ENCODE measurements at regions not wholly inside any gene's neighbourhood (a gene's known extent, or its start where the extent isn't known, plus 50 kb on each side); places are given as distances from the start of the nearest gene placed in this dataset.
"Not testable (repeated sequence)": the region's sequence is repeated elsewhere in the genome, so short reads cannot be mapped to it uniquely, and the experiment has no call there.

GRCh38 chr3:170651260-170651845 lies 65.5 kb upstream of the SLC7A14 start:
- 69% methylated on average over 6 of the region's 7 CpGs for WGBS (ENCODE audit: low lambda C conversion rate)
- ChIA-PET POLR2A (no interaction called here), CTCF (interaction anchor here (1.0 to 1.4 kb wide), 4 partner anchors 15 to 237 kb away, joined by 3 to 4 read pairs (median 4); no protein-coding TSS in a partner anchor)
- Histone ChIP-seq H3K27ac (ENCODE audit: low read depth in 2 of 2, low read length in 1 of 2) (peak overlapping the region in 1 of 2 experiments; percentile 86; a peak in 2 of 4 replicates), H3F3A (replicated peaks; ENCODE audit: insufficient read depth) (no peaks in the 10 kb centered on the region), H3K27me3 (ENCODE audit: insufficient read depth) (no peaks in the 10 kb centered on the region), H4K20me1 (ENCODE audit: insufficient read depth) (no peaks in the 10 kb centered on the region), H3K9ac (no peak overlapping the region), H2AFZ (ENCODE audit: low read depth) (no peak overlapping the region), H3K4me2 (no peak overlapping the region), H3K9me3 (no peaks in the 10 kb centered on the region), H3K36me3 (replicated peaks in 1 of 2; ENCODE audit: control insufficient read depth in 1 of 2, insufficient read depth in 2 of 2, low read length in 1 of 2) (no peaks in the 10 kb centered on the region), H3K4me1 (ENCODE audit: control insufficient read depth in 1 of 2, insufficient read depth in 2 of 2, low read depth in 1 of 2, low read length in 1 of 2) (peaks cover 0 to 18% of the 10 kb centered on the region in 2 experiments; a peak in 1 of 4 replicates), H3K79me2 (ENCODE audit: insufficient read depth) (no peaks in the 10 kb centered on the region), H3K9me2 (no peaks in the 10 kb centered on the region), H3K4me3 (ENCODE audit: low read depth in 2 of 2, low read length in 1 of 2) (no peak overlapping the region)
- TF ChIP-seq GATA2 (CRISPR knock-in tag; IDR thresholded peaks at IDR 0.05) (peak; percentile 58; the same call in 1 of the 2 replicates), RCOR1 (IDR thresholded peaks at IDR 0.05; ENCODE audit: low read length) (peak; percentile 53), EP300 (IDR thresholded peaks at IDR 0.05; ENCODE audit: borderline replicate concordance in 1 of 2, low read depth in 1 of 2, low read length in 1 of 2) (no peak; a peak in 1 of 4 replicates), NFIC (IDR thresholded peaks at IDR 0.05; ENCODE audit: borderline replicate concordance) (no peak; the same call in 1 of the 2 replicates)
- DNase-seq: peak; percentile 61

- CTCF ChIA-PET: interaction anchor here (1.0 to 1.4 kb wide), 3 partner anchors 14 to 40 kb away, joined by 3 to 4 read pairs (median 4); no protein-coding TSS in a partner anchor
- H4K20me1 ChIP-seq (ENCODE audit: insufficient read depth); H3K27ac ChIP-seq (ENCODE audit: low read depth in 2 of 2, low read length in 1 of 2); H3K27me3 ChIP-seq (ENCODE audit: insufficient read depth); H3K36me3 ChIP-seq (replicated peaks in 1 of 2; ENCODE audit: control insufficient read depth in 1 of 2, insufficient read depth in 2 of 2, low read length in 1 of 2); H3K4me3 ChIP-seq (ENCODE audit: low read depth in 2 of 2, low read length in 1 of 2); H3K79me2 ChIP-seq (ENCODE audit: insufficient read depth); POLR2A ChIA-PET; H3K9me3 ChIP-seq; H3K9me2 ChIP-seq; H3K4me2 ChIP-seq; H2AFZ ChIP-seq (ENCODE audit: low read depth); H3F3A ChIP-seq (replicated peaks; ENCODE audit: insufficient read depth); H3K9ac ChIP-seq; DNase-seq: not testable (repeated sequence)
- WGBS (ENCODE audit: low lambda C conversion rate): 59% methylated on average over 2 of the region's 5 CpGs
- peaks cover 0 to 18% of the 10 kb centered on the region in 2 experiments; a peak in 1 of 4 replicates for H3K4me1 ChIP-seq (ENCODE audit: control insufficient read depth in 1 of 2, insufficient read depth in 2 of 2, low read depth in 1 of 2, low read length in 1 of 2)
Measured at GRCh38 chr3:170650557-170650956, 64.7 kb upstream of the SLC7A14 start.

DNA sequence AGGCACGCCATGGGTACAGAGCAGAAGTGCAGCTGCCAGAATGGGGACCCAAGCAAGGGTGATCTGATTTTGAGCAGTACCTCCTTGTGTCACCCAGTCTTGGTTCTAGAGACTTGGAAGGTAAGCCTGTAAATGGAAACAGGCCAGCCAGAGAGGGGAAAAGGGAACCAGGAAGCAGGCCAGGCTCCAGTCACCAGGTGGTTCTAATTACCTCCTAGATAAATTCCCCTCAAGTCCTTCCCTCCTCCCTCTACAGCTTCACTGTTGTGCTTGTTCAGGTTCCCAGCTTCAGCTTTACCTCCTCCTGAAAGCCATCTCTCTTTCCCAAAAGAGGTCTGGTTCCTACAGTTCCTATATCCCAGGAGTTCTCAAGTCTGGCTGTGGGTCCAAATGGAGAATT lies 58.8 kb upstream of the SLC7A14 start:
- Histone ChIP-seq H3K27me3 (ENCODE audit: insufficient read depth) (no peaks in the 10 kb centered on the region), H3K27ac (ENCODE audit: low read depth in 2 of 2, low read length in 1 of 2) (peak overlapping the region in 1 of 2 experiments; percentile 70; a peak in 2 of 4 replicates), H3K9ac (no peak overlapping the region), H3K9me3 (no peaks in the 10 kb centered on the region), H3K4me2 (no peak overlapping the region), H3K79me2 (ENCODE audit: insufficient read depth) (no peaks in the 10 kb centered on the region), H3K36me3 (replicated peaks in 1 of 2; ENCODE audit: control insufficient read depth in 1 of 2, insufficient read depth in 2 of 2, low read length in 1 of 2) (no peaks in the 10 kb centered on the region), H3K9me2 (no peaks in the 10 kb centered on the region), H3K4me1 (ENCODE audit: control insufficient read depth in 1 of 2, insufficient read depth in 2 of 2, low read depth in 1 of 2, low read length in 1 of 2) (peaks cover 0 to 13% of the 10 kb centered on the region in 2 experiments; a peak in 1 of 4 replicates), H3K4me3 (ENCODE audit: low read depth in 2 of 2, low read length in 1 of 2) (no peak overlapping the region), H4K20me1 (ENCODE audit: insufficient read depth) (no peaks in the 10 kb centered on the region), H2AFZ (ENCODE audit: low read depth) (no peak overlapping the region), H3F3A (replicated peaks; ENCODE audit: insufficient read depth) (no peaks in the 10 kb centered on the region)
- DNase-seq: peak; percentile 44
- CTCF ChIA-PET: interaction anchor here (0.7 kb wide), 1 partner anchor 231 kb away, joined by 3 read pairs; no protein-coding TSS in a partner anchor
- no peak for TF ChIP-seq GATA2 (CRISPR knock-in tag; IDR thresholded peaks at IDR 0.05)
- TF ChIP-seq RCOR1 (IDR thresholded peaks at IDR 0.05; ENCODE audit: low read length): no peak
- TF ChIP-seq TCF12 (IDR thresholded peaks at IDR 0.05): peak; percentile 66
- 0% methylated on average over 1 of the region's 1 CpG for WGBS (ENCODE audit: low lambda C conversion rate)
- POLR2A ChIA-PET: interaction anchor here (0.7 kb wide), 1 partner anchor 59 kb away, joined by 3 read pairs; the partner anchor contains the start of gene SLC7A14

Data from SK-N-SH (cell line).